ENCODE measurements at regions not wholly inside any gene's neighbourhood (a gene's known extent, or its start where the extent isn't known, plus 50 kb on each side); places are given as distances from the start of the nearest gene placed in this dataset.

GRCh38 chr9:104256696-104257062 lies 162.6 kb downstream of the SMC2 start (continued):
- no peak for TF ChIP-seq MAX (IDR thresholded peaks at IDR 0.05)
- TF ChIP-seq YY1 (IDR thresholded peaks at IDR 0.05; ENCODE audit: extremely low read depth, insufficient replicate concordance, low read depth, low read length), result no peak
- TF ChIP-seq CTCF (IDR thresholded peaks at IDR 0.05 in 2 of 3, conservative IDR thresholded peaks at IDR 0.05 in 1 of 3; ENCODE audit: borderline replicate concordance in 1 of 3, insufficient read depth in 1 of 3, low read depth in 2 of 3, low read length in 2 of 3), result no peak
- TF ChIP-seq EGR1 (IDR thresholded peaks at IDR 0.05; ENCODE audit: low read depth), result no peak
- TF ChIP-seq ZBTB33 (IDR thresholded peaks at IDR 0.05; ENCODE audit: extremely low read depth, insufficient replicate concordance, low read length), result no peak
- TF ChIP-seq SP1 (IDR thresholded peaks at IDR 0.05; ENCODE audit: low read depth), result no peak
- no peak for TF ChIP-seq ZFX (IDR thresholded peaks at IDR 0.05)
- no peak for TF ChIP-seq SRF (IDR thresholded peaks at IDR 0.05; ENCODE audit: low read depth)

GRCh38 chr9:104258296-104259011 lies 164.3 kb downstream of the SMC2 start:
- intact Hi-C loops (cut with micrococcal nuclease), result no loop called here
- ATAC-seq (no peak), DNase-seq (ENCODE audit: low read depth, low spot score) (no peak)
- no TSS peak for BruUV-seq (replicated peaks)
- Histone ChIP-seq H3K27ac (ENCODE audit: low read depth, low read length) (no peak overlapping the region), H3K4me3 (replicated peaks in 1 of 2; ENCODE audit: low read depth in 1 of 2, low read length in 2 of 2) (no peak overlapping the region), H3K79me2 (ENCODE audit: insufficient read depth, low read length) (no peaks in the 10 kb centered on the region), H3K9ac (ENCODE audit: low read length) (no peak overlapping the region), H2AFZ (ENCODE audit: low read depth, low read length, poor library complexity, severe bottlenecking) (no peak overlapping the region), H4K20me1 (ENCODE audit: insufficient read depth) (no peaks in the 10 kb centered on the region; the same call in 1 of the 2 replicates), H3K36me3 (ENCODE audit: control insufficient read depth in 1 of 2, insufficient read depth in 2 of 2, low read length in 2 of 2) (no peaks in the 10 kb centered on the region), H3K9me2 (ENCODE audit: insufficient read depth) (no peaks in the 10 kb centered on the region), H3K9me3 (ENCODE audit: control insufficient read depth in 1 of 2, insufficient read depth in 1 of 2, low read depth in 1 of 2, low read length in 2 of 2) (no peaks in the 10 kb centered on the region), H3K4me1 (ENCODE audit: control insufficient read depth in 1 of 2, insufficient read depth in 2 of 2, low read length in 2 of 2) (no peaks in the 10 kb centered on the region; a peak in 1 of 4 replicates), H3K4me2 (ENCODE audit: low read length) (no peak overlapping the region), H3K27me3 (ENCODE audit: insufficient read depth, low read length) (no peaks in the 10 kb centered on the region)
- ChIA-PET RAD21 (ENCODE audit: low non-redundant PET in 1 of 2, low total read pairs in 2 of 2, uncharacterized antibody in 2 of 2, unreplicated experiment in 2 of 2) (no interaction called here), CTCF (no interaction called here), POLR2A (no interaction called here)
- no peak for TF ChIP-seq MAX (IDR thresholded peaks at IDR 0.05)
- TF ChIP-seq CBX3 (IDR thresholded peaks at IDR 0.05; ENCODE audit: low read depth), result no peak
- no peak for TF ChIP-seq YY1 (IDR thresholded peaks at IDR 0.05; ENCODE audit: extremely low read depth, insufficient replicate concordance, low read depth, low read length)
- no peak for TF ChIP-seq SIN3A (IDR thresholded peaks at IDR 0.05; ENCODE audit: low read depth)
- no peak for TF ChIP-seq SRF (IDR thresholded peaks at IDR 0.05; ENCODE audit: low read depth)
- TF ChIP-seq ATF3 (IDR thresholded peaks at IDR 0.05), result no peak
- no peak for TF ChIP-seq REST (IDR thresholded peaks at IDR 0.05; ENCODE audit: low read depth)
- TF ChIP-seq RAD21 (IDR thresholded peaks at IDR 0.05; ENCODE audit: low read depth), result no peak
- no peak for TF ChIP-seq POLR2AphosphoS5 (IDR thresholded peaks at IDR 0.05; ENCODE audit: low read depth, low read length)
- TF ChIP-seq FOSL1 (IDR thresholded peaks at IDR 0.05; ENCODE audit: low read depth), result no peak
- TF ChIP-seq ZNF274 (IDR thresholded peaks at IDR 0.05; ENCODE audit: low read depth, low read length), result no peak

Measured in HCT116 (cell line).